ENCODE measurements at regions not wholly inside any gene's neighbourhood (a gene's known extent, or its start where the extent isn't known, plus 50 kb on each side); places are given as distances from the start of the nearest gene placed in this dataset.
"Not testable (repeated sequence)": the region's sequence is repeated elsewhere in the genome, so short reads cannot be mapped to it uniquely, and the experiment has no call there.

- no peak overlapping the region for H3K4me3 ChIP-seq (ENCODE audit: low read depth, low read length)
These were observed 193.0 kb downstream of the TXNL1 start for GRCh38 chr18:56445422-56445821.

- no peak overlapping the region for H3K4me3 ChIP-seq (ENCODE audit: low read depth, low read length)
These were observed 194.2 kb downstream of the TXNL1 start for GRCh38 chr18:56444201-56444600.

DNA sequence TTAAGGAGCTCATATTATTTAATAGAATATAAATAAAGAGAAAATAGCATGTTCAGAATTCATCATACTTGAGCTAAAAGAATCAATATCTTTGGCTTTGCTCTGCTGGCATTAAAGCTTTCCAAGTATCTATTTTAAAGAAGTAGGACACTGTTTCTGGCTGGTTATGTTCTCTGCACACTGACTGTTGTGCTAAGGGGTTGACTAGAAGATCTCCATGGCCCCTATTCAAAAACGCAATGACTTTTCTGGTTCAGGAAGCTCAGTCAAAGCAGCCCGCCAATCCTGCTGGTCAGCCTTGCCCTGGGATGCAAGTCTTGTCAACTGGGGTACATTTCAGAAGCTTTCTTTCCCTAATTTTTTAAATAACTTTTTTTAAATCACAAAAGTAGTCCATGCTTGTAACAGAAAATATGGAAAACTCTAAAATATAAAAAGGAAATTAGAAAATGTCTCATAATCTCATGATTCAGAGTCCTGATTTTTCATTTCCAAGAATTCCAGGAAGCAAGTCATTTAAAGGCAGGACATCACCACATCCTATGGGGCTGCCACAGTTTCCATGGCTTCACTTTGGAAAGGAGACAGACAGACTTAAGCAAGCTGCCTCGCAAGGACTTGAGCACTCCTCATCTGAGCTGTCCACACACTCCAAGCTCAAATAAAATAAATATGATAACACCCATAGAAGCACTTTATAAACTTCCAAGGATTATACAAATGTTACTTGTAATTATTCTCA, 195.1 kb downstream of the TXNL1 start:
- H3K4me3 ChIP-seq (ENCODE audit: low read depth, low read length), result no peak overlapping the region

DNA sequence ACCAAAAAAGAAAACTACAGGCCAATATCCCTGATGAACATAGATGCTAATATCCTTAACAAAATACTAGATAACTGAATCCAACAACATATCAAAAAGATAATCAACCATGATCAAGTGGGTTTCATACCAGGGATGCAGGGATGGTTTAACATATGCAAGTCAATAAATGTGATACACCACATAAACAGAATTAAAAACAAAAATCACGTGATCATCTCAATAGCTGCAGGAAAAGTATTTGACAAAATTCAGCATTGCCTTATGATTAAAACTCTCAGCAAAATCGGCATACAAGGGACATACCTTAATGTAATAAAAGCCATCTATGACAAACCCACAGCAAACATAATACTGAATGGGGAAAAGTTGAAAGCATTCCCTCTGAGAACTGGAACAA, 199.9 kb downstream of the TXNL1 start:
- H3K4me3 ChIP-seq (ENCODE audit: low read depth, low read length), result not testable (repeated sequence)

DNA sequence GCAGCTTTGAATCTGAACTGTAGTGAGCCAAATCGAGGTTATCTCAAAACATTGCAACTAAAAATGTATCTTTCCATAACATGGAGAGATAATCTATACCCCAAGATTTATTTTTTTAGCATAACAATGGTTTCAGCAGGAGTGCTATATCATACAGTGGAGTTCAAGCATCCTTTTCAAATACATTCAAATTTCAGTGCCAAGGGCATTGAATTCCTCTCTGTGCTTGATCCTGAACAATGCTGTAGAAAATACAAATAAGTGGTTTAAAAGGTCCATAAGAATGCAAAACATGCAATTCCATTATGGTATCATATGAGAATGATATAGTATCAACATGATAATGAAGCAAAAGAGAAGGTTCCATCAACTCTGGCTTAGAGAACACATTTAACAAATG, 201.7 kb downstream of the TXNL1 start:
- H3K4me3 ChIP-seq (ENCODE audit: low read depth, low read length), result no peak overlapping the region

DNA sequence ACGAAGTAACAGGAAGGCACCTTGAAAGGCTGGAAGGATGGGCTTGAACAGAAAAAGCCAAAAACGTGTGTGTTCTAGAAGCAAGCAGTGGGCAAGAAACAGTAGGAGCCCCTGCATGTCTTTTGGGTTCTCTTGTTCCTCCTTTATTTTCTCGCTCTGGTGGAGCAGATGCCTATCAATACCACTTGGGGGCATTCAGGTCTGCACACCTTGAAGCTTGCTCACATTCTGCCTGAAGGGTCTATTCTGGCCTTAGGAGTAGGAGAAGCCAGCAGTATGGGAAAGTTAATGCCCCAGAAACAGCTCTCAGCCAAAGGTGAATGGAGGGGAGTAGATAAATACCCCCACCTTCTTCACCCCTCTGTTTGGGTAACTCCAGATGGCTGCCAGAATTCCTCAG, 204.5 kb downstream of the TXNL1 start:
- no peak overlapping the region for H3K4me3 ChIP-seq (ENCODE audit: low read depth, low read length)

GRCh38 chr18:56431551-56431950, 206.8 kb downstream of the TXNL1 start:
- H3K4me3 ChIP-seq (ENCODE audit: low read depth, low read length), result no peak overlapping the region

GRCh38 chr18:56423626-56424025, 214.8 kb downstream of the TXNL1 start:
- no peak overlapping the region for H3K4me3 ChIP-seq (ENCODE audit: low read depth, low read length)

GRCh38 chr18:56421647-56422046, 216.7 kb downstream of the TXNL1 start:
- no peak overlapping the region for H3K4me3 ChIP-seq (ENCODE audit: low read depth, low read length)

DNA sequence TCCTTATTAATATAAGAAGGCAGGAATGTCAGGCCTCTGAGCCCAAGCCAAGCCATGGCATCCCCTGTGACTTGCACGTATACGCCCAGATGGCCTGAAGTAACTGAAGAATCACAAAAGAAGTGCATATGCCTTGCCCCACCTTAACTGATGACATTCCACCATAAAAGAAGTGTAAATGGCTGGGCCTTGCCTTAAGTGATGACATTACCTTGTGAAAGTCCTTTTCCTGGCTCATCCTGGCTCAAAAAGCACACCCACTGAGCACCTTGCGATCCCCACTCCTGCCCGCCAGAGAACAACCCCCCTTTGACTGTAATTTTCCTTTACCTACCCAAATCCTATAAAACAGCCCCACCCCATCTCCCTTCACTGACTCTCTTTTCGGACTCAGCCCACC, 217.5 kb downstream of the TXNL1 start:
- not testable (repeated sequence) for H3K4me3 ChIP-seq (ENCODE audit: low read depth, low read length)

- no peak overlapping the region for H3K4me3 ChIP-seq (ENCODE audit: low read depth, low read length)
These were observed 224.0 kb downstream of the TXNL1 start for GRCh38 chr18:56414357-56414756.

DNA sequence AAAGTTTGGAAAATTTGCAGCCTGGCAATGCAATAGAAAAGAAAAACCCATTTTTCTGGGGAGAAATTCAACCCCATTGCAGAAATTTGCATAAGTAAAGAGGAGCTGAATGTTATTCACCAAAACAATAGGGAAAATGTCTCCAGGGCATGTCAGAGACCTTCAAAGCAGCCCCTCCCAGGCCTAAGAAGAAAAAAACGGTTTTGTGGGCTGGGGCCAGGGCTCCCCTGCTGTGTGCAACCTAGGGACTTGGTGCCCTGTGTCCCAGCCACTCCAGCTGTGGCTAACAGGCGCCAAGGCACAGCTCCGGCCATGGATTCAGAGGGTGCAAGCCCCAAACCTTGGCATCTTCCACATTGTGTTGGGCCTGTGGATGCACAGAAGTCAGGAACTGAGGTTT, 224.5 kb downstream of the TXNL1 start:
- H3K4me3 ChIP-seq (ENCODE audit: low read depth, low read length), result no peak overlapping the region

DNA sequence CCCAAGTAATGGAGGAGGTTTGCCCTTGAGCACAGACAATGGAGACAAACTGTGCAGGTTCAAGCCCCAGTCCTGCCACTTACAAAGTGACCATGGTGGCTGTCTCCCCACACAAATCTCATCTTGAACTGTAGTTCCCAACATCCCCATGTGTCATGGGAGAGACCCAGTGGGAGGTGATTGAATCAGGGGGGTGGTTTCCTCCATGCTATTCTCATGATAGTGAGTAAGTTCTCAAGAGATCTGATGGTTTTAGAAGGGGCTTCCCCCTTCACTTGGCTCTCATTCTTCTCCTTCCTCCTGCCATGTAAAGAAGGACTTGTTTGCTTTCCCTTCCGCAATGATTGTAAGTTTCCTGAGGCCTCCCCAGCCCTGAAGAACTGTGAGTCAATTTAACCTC, 225.4 kb downstream of the TXNL1 start:
- H3K4me3 ChIP-seq (ENCODE audit: low read depth, low read length), result no peak overlapping the region

DNA sequence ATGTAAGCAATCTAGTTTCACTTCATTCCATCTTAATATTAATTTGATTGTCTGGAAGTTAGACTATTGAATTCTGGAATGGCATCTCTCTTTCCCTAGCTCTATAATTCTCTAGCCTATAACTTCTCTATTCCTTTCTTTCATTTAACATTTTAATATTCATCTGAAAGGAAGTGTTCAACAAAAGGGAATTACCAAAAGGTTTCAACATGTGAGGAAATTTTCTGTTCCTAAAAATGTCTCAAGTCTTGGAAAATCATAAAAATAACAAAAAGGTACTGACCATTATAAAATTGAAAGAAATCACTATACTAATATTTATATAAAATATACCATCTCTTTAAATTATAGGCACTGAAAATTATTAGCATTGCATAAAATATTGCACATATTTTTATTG, 228.7 kb downstream of the TXNL1 start:
- no peak overlapping the region for H3K4me3 ChIP-seq (ENCODE audit: low read depth, low read length)

DNA sequence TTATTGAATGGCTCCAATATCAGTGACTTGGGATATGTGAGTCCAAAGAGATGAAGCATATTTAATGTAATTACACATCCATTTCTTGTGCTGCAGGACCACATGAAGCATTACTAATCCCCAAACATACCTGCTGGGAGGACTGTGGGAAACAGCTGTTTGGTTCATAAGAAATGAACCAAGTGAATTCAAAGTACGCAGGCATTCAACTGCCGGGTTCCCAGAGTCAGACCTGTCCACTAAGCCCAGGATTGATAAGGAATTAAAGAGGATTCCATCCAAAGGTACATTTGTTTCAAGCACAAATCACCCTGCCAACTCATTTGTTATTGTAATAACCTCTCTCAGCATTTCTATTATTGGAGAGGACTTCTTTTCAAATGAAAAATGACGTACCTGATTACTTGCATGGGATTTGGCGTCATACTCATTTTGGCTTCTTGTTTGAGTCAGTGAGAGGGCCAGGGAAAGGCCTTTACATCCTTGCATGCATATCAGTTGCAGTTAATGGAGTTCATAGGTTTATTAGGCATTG, 230.7 kb downstream of the TXNL1 start:
- H3K4me3 ChIP-seq (ENCODE audit: low read depth, low read length), result no peak overlapping the region

DNA sequence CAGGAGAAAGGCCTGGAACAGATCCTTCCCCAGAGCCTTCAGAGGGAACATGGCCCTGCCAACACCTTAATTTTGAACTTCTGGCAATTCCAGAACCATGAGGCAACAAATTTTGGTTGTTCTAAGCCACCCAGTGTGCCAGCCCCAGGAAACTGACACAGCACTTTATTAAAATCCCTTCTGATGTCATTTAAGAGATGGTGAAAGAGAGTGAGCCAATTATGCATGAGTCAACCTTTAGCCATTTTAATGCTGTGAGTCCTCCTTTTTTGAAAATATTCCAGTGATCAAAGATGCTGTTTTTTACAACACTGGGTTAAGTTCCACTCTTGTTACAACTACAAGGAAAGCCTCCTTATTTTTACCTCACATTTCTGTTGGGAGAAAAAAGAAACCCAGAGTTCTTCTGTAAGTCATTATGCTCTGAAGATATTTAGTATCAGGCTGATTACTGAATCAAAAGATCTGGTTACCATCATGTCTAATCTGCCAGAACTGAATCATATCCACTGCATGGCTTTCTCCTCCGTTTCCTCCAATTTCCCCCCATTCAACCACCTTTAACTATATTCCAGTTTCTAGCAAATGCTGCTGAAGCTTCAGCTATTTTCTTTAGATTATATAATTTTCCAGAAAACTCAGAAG, 235.4 kb downstream of the TXNL1 start:
- H3K4me3 ChIP-seq (ENCODE audit: low read depth, low read length), result no peak overlapping the region

DNA sequence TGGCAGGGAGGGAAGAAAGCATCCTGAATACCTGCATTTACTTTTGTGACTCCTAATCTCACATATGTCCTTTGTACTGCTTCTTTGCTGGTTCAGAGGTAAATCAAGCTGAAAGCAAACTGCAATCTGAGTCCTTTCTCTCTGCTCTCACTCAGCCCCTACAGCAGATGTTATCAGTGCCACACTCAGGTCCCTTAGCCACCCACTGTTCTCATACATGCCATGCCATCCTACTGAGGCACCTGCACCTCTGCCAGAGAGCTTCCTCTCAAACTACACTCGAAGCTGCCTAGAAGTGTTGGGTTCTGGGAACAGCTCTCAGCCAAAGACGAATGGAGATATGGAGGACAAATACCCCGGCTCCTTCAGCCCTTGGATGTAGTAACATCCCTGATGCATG, 244.5 kb downstream of the TXNL1 start:
- no peak overlapping the region for H3K4me3 ChIP-seq (ENCODE audit: low read depth, low read length)

DNA sequence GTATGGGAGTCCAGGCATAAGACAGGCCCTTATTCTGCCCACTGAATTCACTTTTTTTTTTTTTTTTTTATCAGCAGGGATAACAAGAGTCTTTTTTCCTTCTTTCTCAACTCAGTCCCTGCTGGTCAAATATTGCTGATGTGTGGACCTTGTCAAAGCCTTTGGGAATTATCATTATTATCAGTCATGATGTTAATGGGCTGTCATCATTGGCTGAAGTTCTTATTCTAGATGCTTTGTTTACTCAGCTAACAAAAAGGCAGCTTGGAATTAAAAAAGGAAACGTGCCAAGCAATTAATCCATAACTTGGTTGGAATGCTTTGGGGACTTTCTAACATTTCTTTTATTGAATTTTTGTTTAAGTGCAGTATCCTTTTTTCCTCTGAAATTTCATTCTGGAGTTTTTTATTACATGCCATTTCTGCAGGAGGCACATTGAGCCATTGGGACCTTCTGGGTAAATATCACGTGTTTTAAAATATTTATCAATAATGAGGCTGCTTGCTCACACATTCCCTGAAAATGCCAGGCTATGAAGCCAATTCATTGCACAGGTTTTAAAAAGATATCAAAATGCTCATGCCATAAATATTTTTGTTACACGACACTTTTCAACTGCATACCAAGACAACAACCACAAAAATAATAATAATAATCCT, 246.3 kb downstream of the TXNL1 start:
- H3K4me3 ChIP-seq (ENCODE audit: low read depth, low read length), result no peak overlapping the region

DNA sequence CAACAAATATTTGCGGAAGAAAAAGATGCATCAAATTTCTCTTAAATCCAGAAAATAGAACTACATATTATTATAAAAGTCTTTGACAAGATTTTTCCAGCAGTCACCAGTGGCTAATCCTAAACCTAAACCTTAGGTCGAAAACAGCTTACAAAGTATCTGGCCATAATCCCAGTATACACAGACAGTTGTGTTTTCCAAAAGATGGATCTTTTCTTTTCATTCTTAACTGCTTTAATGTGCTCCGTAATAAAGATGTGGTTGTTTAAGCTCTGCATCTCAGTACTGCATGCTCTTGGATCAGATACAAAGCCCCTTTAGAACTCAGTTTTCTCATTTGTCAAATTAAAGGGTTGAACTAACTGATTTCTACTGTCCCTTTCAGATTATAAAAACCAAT, 247.8 kb downstream of the TXNL1 start:
- no peak overlapping the region for H3K4me3 ChIP-seq (ENCODE audit: low read depth, low read length)

DNA sequence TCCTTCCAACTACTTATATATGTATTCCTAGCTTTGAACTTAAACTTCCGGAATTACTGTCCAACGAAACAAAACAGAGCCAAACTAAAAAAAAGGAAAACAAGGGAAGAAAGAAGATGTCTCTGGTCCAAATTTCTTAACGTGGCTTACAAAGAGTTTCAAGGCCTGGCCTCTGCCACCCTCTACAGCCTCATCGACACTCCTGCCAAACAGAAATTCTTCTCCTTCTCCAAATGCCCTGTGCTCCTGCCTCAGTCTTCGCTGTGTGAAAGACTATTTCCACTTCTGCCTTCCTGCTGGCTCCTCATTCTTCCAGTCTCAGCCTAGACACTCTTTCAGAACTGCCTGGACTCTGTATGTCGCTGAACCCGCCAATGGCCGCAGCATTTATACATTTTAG, 249.2 kb downstream of the TXNL1 start:
- no peak overlapping the region for H3K4me3 ChIP-seq (ENCODE audit: low read depth, low read length)

DNA sequence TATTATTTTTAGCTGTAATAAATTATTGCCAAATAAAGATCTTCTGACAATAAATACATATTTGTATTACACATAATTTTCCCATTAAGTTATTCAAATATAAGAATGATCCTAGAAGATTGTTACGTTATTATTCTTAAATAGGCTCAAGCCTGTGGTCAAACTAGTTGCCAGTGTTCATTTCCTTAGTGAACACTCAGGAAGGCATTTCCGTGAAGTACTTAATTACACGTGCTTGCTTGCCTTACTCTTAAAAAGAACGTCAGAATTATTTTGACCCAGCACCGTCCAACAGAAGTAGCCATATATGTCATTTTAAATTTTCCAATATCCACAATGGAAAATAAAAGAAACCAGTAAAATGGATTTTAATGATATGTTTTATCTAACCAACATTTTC, 249.8 kb downstream of the TXNL1 start:
- H3K4me3 ChIP-seq (ENCODE audit: low read depth, low read length), result no peak overlapping the region

- H3K4me3 ChIP-seq (ENCODE audit: low read depth, low read length), result no peak overlapping the region
These were observed 251.5 kb downstream of the TXNL1 start for GRCh38 chr18:56386856-56387255.
